ENCODE measurements at regions not wholly inside any gene's neighbourhood (a gene's known extent, or its start where the extent isn't known, plus 50 kb on each side); places are given as distances from the start of the nearest gene placed in this dataset.
"Not testable (repeated sequence)": the region's sequence is repeated elsewhere in the genome, so short reads cannot be mapped to it uniquely, and the experiment has no call there.

DNA sequence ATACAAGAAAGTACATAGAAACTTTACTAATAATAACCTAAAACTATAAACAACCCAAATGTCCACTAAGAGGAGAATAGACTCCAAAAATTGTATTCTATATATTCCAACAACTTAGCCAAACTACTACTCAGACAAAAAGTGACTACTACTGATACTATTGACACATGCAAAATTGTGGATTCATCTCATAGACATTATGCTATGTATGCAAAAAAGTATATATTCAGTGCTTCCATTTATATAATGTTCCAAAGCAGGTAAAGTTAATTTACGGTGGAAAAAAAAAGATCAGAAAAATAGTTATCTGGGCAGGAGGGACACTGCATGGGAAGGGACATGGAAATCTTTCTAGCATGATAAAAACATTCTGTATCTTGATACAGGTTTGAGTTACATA is 62.0 kb upstream of the SRD5A2 start:
- Histone ChIP-seq H3K27me3 (ENCODE audit: low read length) (no peaks in the 10 kb centered on the region), H3K4me3 (ENCODE audit: low read length) (no peak overlapping the region), H3K9me3 (ENCODE audit: low read length) (no peaks in the 10 kb centered on the region), H3K4me2 (ENCODE audit: low read depth, low read length, poor library complexity, severe bottlenecking) (no peak overlapping the region), H3K79me2 (ENCODE audit: low read length) (no peaks in the 10 kb centered on the region), H3K27ac (ENCODE audit: low read length) (no peak overlapping the region), H3K4me1 (ENCODE audit: low read length) (no peaks in the 10 kb centered on the region), H4K20me1 (ENCODE audit: insufficient read depth, low read depth, low read length) (no peaks in the 10 kb centered on the region), H3K9ac (ENCODE audit: low read length) (no peak overlapping the region), H3K9me2 (replicated peaks; ENCODE audit: insufficient read depth, low read length) (no peaks in the 10 kb centered on the region), H3K36me3 (ENCODE audit: insufficient read depth, low read length) (no peaks in the 10 kb centered on the region), H2AFZ (ENCODE audit: low read length) (no peak overlapping the region)
- no peak for DNase-seq

DNA sequence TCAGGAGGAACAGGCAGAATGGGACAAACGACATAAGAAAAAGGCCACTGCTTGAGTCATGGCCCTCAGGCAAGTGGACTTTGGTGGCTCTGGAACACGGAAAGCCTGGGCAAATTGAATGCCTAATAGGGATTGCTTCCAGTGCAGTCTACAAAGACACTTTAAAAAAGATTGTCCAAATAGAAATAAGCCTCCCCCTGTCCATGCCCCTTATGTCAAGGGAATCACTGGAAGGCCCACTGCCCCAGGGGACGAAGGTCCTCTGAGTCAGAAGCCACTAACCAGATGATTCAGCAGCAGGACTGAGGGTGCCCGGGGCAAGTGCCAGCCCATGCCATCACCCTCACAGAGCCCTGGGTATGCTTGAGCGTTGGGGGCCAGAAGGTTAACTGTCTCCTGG is 51.5 kb upstream of the SRD5A2 start:
- not testable (repeated sequence) for H3K9me2 ChIP-seq (replicated peaks; ENCODE audit: insufficient read depth, low read length); H3K4me1 ChIP-seq (ENCODE audit: low read length); H3K27ac ChIP-seq (ENCODE audit: low read length); H3K79me2 ChIP-seq (ENCODE audit: low read length); H3K4me2 ChIP-seq (ENCODE audit: low read depth, low read length, poor library complexity, severe bottlenecking); H2AFZ ChIP-seq (ENCODE audit: low read length); H3K9me3 ChIP-seq (ENCODE audit: low read length); DNase-seq; H3K9ac ChIP-seq (ENCODE audit: low read length); H3K27me3 ChIP-seq (ENCODE audit: low read length); H4K20me1 ChIP-seq (ENCODE audit: insufficient read depth, low read depth, low read length); H3K4me3 ChIP-seq (ENCODE audit: low read length); H3K36me3 ChIP-seq (ENCODE audit: insufficient read depth, low read length)

Measured in Karpas-422 (cell line).